ENCODE measurements at regions not wholly inside any gene's neighbourhood (a gene's known extent, or its start where the extent isn't known, plus 50 kb on each side); places are given as distances from the start of the nearest gene placed in this dataset.

- H3K4me1 Mint-ChIP-seq (ENCODE audit: low read depth): no peaks in the 10 kb centered on the region
- no peak for TF ChIP-seq CTCF (IDR thresholded peaks at IDR 0.05; ENCODE audit: unreplicated experiment)
- peaks cover 4% of the 10 kb centered on the region for H3K9me3 Mint-ChIP-seq (ENCODE audit: low read depth)
- no peaks in the 10 kb centered on the region for H3K27me3 Mint-ChIP-seq
- no peak overlapping the region for H3K4me3 Mint-ChIP-seq (ENCODE audit: low read depth)
- DNase-seq (ENCODE audit: low spot score, unreplicated experiment): no peak
- no peaks in the 10 kb centered on the region for H3K36me3 Mint-ChIP-seq (ENCODE audit: insufficient read depth)
- H3K27ac Mint-ChIP-seq: no peak overlapping the region
These were observed 219.4 kb upstream of the RAG2 start for GRCh38 chr11:36817336-36817965.

- no peak for TF ChIP-seq CTCF (IDR thresholded peaks at IDR 0.05; ENCODE audit: unreplicated experiment)
- H3K36me3 Mint-ChIP-seq (ENCODE audit: insufficient read depth): no peaks in the 10 kb centered on the region
- H3K4me3 Mint-ChIP-seq (ENCODE audit: low read depth): no peak overlapping the region
- DNase-seq (ENCODE audit: low spot score, unreplicated experiment): no peak
- no peaks in the 10 kb centered on the region for H3K4me1 Mint-ChIP-seq (ENCODE audit: low read depth)
- no peaks in the 10 kb centered on the region for H3K9me3 Mint-ChIP-seq (ENCODE audit: low read depth)
- no peak overlapping the region for H3K27ac Mint-ChIP-seq
- peaks cover 3% of the 10 kb centered on the region for H3K27me3 Mint-ChIP-seq
These were observed 211.3 kb upstream of the RAG2 start for GRCh38 chr11:36809303-36809702.

GRCh38 chr11:36807871-36808270 is 209.8 kb upstream of the RAG2 start:
- no peaks in the 10 kb centered on the region for H3K9me3 Mint-ChIP-seq (ENCODE audit: low read depth)
- no peak for TF ChIP-seq CTCF (IDR thresholded peaks at IDR 0.05; ENCODE audit: unreplicated experiment)
- H3K27me3 Mint-ChIP-seq: peaks cover 3% of the 10 kb centered on the region
- H3K4me1 Mint-ChIP-seq (ENCODE audit: low read depth): no peaks in the 10 kb centered on the region
- H3K4me3 Mint-ChIP-seq (ENCODE audit: low read depth): no peak overlapping the region
- no peaks in the 10 kb centered on the region for H3K36me3 Mint-ChIP-seq (ENCODE audit: insufficient read depth)
- DNase-seq (ENCODE audit: low spot score, unreplicated experiment): no peak
- no peak overlapping the region for H3K27ac Mint-ChIP-seq

- Mint-ChIP-seq H3K4me1 (ENCODE audit: low read depth) (peaks cover 1% of the 10 kb centered on the region), H3K27ac (no peak overlapping the region), H3K4me3 (ENCODE audit: low read depth) (no peak overlapping the region), H3K9me3 (ENCODE audit: low read depth) (no peaks in the 10 kb centered on the region), H3K27me3 (peaks cover 3% of the 10 kb centered on the region), H3K36me3 (ENCODE audit: insufficient read depth) (no peaks in the 10 kb centered on the region)
- no peak for DNase-seq (ENCODE audit: low spot score, unreplicated experiment)
- no peak for TF ChIP-seq CTCF (IDR thresholded peaks at IDR 0.05; ENCODE audit: unreplicated experiment)
These were observed 205.0 kb upstream of the RAG2 start for GRCh38 chr11:36803084-36803483.

GRCh38 chr11:36792996-36793914 is 195.2 kb upstream of the RAG2 start:
- TF ChIP-seq CTCF (IDR thresholded peaks at IDR 0.05; ENCODE audit: unreplicated experiment): peak; percentile 50
- DNase-seq (ENCODE audit: low spot score, unreplicated experiment): no peak
- H3K27ac Mint-ChIP-seq: peak overlapping the region; percentile 26

More at GRCh38 chr11:36792996-36793914, 195.2 kb upstream of the RAG2 start:
- H3K4me1 Mint-ChIP-seq (ENCODE audit: low read depth): peaks cover 5% of the 10 kb centered on the region
- H3K4me3 Mint-ChIP-seq (ENCODE audit: low read depth): no peak overlapping the region
- H3K9me3 Mint-ChIP-seq (ENCODE audit: low read depth): no peaks in the 10 kb centered on the region
- H3K27me3 Mint-ChIP-seq: no peaks in the 10 kb centered on the region
- no peaks in the 10 kb centered on the region for H3K36me3 Mint-ChIP-seq (ENCODE audit: insufficient read depth)
